ENCODE measurements at regions not wholly inside any gene's neighbourhood (a gene's known extent, or its start where the extent isn't known, plus 50 kb on each side); places are given as distances from the start of the nearest gene placed in this dataset.

GRCh38 chr18:45173327-45173726 is 441.9 kb upstream of the SLC14A2 start:
- H3K4me1 ChIP-seq (ENCODE audit: insufficient read depth, low read length) = no peaks in the 10 kb centered on the region
- H3K27ac ChIP-seq (ENCODE audit: extremely low read length, insufficient read depth, low read length) = no peak overlapping the region
- WGBS (ENCODE audit: low lambda C conversion rate) = 3% methylated on average over 2 of the region's 2 CpGs
- H3K79me2 ChIP-seq (ENCODE audit: insufficient read depth, low read length) = no peaks in the 10 kb centered on the region
- no peaks in the 10 kb centered on the region for H3K36me3 ChIP-seq (replicated peaks in 1 of 2; ENCODE audit: control insufficient read depth in 1 of 2, insufficient read depth in 2 of 2, low read length in 2 of 2)
- ChIA-PET CTCF (ENCODE audit: low intra/inter-chr PET ratio, low total read pairs) (no interaction called here), POLR2A (no interaction called here)
- intact Hi-C loops (cut with micrococcal nuclease; ENCODE audit: unreplicated experiment) (no loop called here), in situ Hi-C loops (cut with HindIII; ENCODE audit: extremely low pct_ligation_motif_present, low pct_unique_long_range_greater_than_20kb) (no loop called here)
- H3K27me3 ChIP-seq (ENCODE audit: control insufficient read depth in 1 of 2, insufficient read depth in 2 of 2, low read length in 2 of 2) = no peaks in the 10 kb centered on the region; a peak in 1 of 5 replicates
- no TSS peak for BruUV-seq (replicated peaks)
- no peaks in the 10 kb centered on the region for H4K20me1 ChIP-seq (ENCODE audit: insufficient read depth, low read length)
- ATAC-seq (no peak), FAIRE-seq (no peak), DNase-seq (ENCODE audit: low spot score) (no peak)
- no peak overlapping the region for H3K9ac ChIP-seq (ENCODE audit: insufficient read depth, low read depth, low read length)
- no peaks in the 10 kb centered on the region; the same call in 1 of the 2 replicates for H3K9me3 ChIP-seq (ENCODE audit: low read length)
- H2AFZ ChIP-seq (ENCODE audit: low read length) = no peak overlapping the region
- no peak overlapping the region for H3K4me2 ChIP-seq (ENCODE audit: low read depth, low read length)
- no peak overlapping the region for H3K4me3 ChIP-seq (replicated peaks in 1 of 3; ENCODE audit: insufficient read depth in 1 of 3, low read depth in 2 of 3, low read length in 3 of 3)
- TF ChIP-seq ZNF891 (CRISPR knock-in tag; IDR thresholded peaks at IDR 0.05) (no peak), ZNF567 (CRISPR knock-in tag; IDR thresholded peaks at IDR 0.05; ENCODE audit: borderline replicate concordance) (no peak), ESRRA (CRISPR knock-in tag; IDR thresholded peaks at IDR 0.05; ENCODE audit: low read depth) (no peak), NFE2L2 (IDR thresholded peaks at IDR 0.05; ENCODE audit: low read length) (peak; percentile 88), MTERF4 (CRISPR knock-in tag; IDR thresholded peaks at IDR 0.05) (no peak), KLF16 (CRISPR knock-in tag; IDR thresholded peaks at IDR 0.05) (no peak), ZZZ3 (CRISPR knock-in tag; IDR thresholded peaks at IDR 0.05; ENCODE audit: borderline replicate concordance) (no peak), TIGD3 (CRISPR knock-in tag; IDR thresholded peaks at IDR 0.05; ENCODE audit: borderline replicate concordance) (no peak), GMEB2 (CRISPR knock-in tag; IDR thresholded peaks at IDR 0.05; ENCODE audit: low read depth) (no peak), DDIT3 (CRISPR knock-in tag; IDR thresholded peaks at IDR 0.05) (no peak), CSRNP1 (CRISPR knock-in tag; IDR thresholded peaks at IDR 0.05) (no peak), MAFF (IDR thresholded peaks at IDR 0.05; ENCODE audit: low read depth, low read length) (peak; percentile 80), MAFK (conservative IDR thresholded peaks at IDR 0.05 in 1 of 2, IDR thresholded peaks at IDR 0.05 in 1 of 2; ENCODE audit: low read length in 2 of 2) (peak; percentile 83 to 87), ZNF33B (CRISPR knock-in tag; IDR thresholded peaks at IDR 0.05) (no peak), MYNN (CRISPR knock-in tag; IDR thresholded peaks at IDR 0.05; ENCODE audit: low read depth) (no peak), ZNF839 (CRISPR knock-in tag; IDR thresholded peaks at IDR 0.05; ENCODE audit: borderline replicate concordance) (no peak)
- TF ChIP-seq, protein P1, sequence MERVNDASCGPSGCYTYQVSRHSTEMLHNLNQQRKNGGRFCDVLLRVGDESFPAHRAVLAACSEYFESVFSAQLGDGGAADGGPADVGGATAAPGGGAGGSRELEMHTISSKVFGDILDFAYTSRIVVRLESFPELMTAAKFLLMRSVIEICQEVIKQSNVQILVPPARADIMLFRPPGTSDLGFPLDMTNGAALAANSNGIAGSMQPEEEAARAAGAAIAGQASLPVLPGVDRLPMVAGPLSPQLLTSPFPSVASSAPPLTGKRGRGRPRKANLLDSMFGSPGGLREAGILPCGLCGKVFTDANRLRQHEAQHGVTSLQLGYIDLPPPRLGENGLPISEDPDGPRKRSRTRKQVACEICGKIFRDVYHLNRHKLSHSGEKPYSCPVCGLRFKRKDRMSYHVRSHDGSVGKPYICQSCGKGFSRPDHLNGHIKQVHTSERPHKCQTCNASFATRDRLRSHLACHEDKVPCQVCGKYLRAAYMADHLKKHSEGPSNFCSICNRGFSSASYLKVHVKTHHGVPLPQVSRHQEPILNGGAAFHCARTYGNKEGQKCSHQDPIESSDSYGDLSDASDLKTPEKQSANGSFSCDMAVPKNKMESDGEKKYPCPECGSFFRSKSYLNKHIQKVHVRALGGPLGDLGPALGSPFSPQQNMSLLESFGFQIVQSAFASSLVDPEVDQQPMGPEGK (CRISPR knock-in tag; IDR thresholded peaks at IDR 0.05) = no peak
- TF ChIP-seq, protein P2, sequence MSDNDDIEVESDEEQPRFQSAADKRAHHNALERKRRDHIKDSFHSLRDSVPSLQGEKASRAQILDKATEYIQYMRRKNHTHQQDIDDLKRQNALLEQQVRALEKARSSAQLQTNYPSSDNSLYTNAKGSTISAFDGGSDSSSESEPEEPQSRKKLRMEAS (IDR thresholded peaks at IDR 0.05) = no peak
